Transverse colon (tissue), 3 donors: ENCODE measurements at regions not wholly inside any gene's neighbourhood (a gene's known extent, or its start where the extent isn't known, plus 50 kb on each side); places are given as distances from the start of the nearest gene placed in this dataset.

ENCODE experiments used
- CTCF ChIP-seq, 5 experiments: fragments of 200-600 bp in 3 of 5; fragments of 450-650 bp in 2 of 5; sonication (generic) in 3 of 5; IDR thresholded peaks; 1 replicate in 2 of 5; 2 replicates in 3 of 5; pipeline ENCODE4 v1.5.1; 2016 to 2017; ENCODE audit warnings: antibody characterized with exemption in 5 of 5, inconsistent platforms in 3 of 5, mild to moderate bottlenecking in 2 of 5, moderate library complexity in 1 of 5
- POLR2A ChIP-seq: fragments of 450-650 bp; IDR thresholded peaks from one replicate; pipeline ENCODE4 v1.6.1; 2016; ENCODE audit warnings: antibody characterized with exemption, mild to moderate bottlenecking, moderate library complexity

DNA sequence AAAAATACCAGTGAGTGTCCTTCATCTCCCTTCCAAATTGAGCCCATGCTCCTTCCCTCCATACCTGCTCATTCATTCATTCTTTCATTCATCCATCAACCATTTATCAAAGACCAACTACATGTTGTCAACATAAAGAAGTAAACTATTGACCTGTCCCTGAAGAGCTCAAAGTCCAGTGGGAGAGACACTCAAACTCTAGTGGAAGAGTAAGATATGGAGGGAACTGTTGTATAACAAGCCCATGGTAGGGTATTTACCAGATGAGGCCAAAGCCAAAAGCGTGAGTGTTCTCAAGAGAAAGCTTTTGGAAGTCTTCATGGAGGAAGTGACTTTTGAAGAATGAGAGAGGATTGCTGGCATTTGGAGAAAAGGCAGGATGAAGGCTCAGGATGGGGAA is 163.4 kb upstream of the SPACA1 start:
- TF ChIP-seq CTCF (IDR thresholded peaks at IDR 0.05) (no peak), POLR2A (no peak)
